Naive thymus-derived CD8-positive, alpha-beta T cell (primary cell): ENCODE measurements at regions not wholly inside any gene's neighbourhood (a gene's known extent, or its start where the extent isn't known, plus 50 kb on each side); places are given as distances from the start of the nearest gene placed in this dataset.

Source experiments
- ATAC-seq, 2 donors: fragments of 150-1000 bp; cut with Tn5 transposase in 1 of 2; sonication (Bioruptor Pico), chemical (Tn5 transposase) in 1 of 2; 1 replicate in 1 of 2; 2 replicates in 1 of 2; pipeline ENCODE4 v1.10.0; 2021; ENCODE audit warnings: mild to moderate bottlenecking in 2 of 2, moderate library complexity in 2 of 2
- POLR2A ChIA-PET: fragments of 350-600 bp; sonication (Branson Sonifier 250); formaldehyde crosslinking; loops from one replicate; lab custom pipeline; 2021; ENCODE audit warnings: antibody characterized with exemption; lab: Charles Lee
- DNase-seq, 10 donors: peaks; one replicate each; pipeline versions ENCODE4 v3.0.0 to v3.0.0-alpha.2; 2020 to 2022
- H3K27ac Mint-ChIP-seq, 10 donors: one replicate each; pipeline ENCODE4 v1.8.0; 2020 to 2022; ENCODE audit warnings: mild to moderate bottlenecking in 10 of 10, mixed read lengths in 10 of 10, moderate library complexity in 4 of 10, inconsistent platforms in 1 of 10
- H3K27me3 Mint-ChIP-seq, 5 donors: one replicate each; pipeline ENCODE4 v1.8.0; 2021 to 2022; ENCODE audit warnings: mixed read lengths in 5 of 5
- H3K36me3 Mint-ChIP-seq, 3 donors: one replicate each; pipeline ENCODE4 v1.8.0; 2020 to 2022; ENCODE audit warnings: mixed read lengths in 3 of 3, mild to moderate bottlenecking in 2 of 3, inconsistent platforms in 1 of 3
- H3K4me1 Mint-ChIP-seq, 4 donors: one replicate each; pipeline ENCODE4 v1.8.0; 2021 to 2022; ENCODE audit warnings: mixed read lengths in 4 of 4
- H3K4me3 Mint-ChIP-seq, 10 donors: one replicate each; pipeline ENCODE4 v1.8.0; 2020 to 2022; ENCODE audit warnings: mild to moderate bottlenecking in 10 of 10, mixed read lengths in 10 of 10, moderate library complexity in 6 of 10, inconsistent platforms in 1 of 10
- H3K9me3 Mint-ChIP-seq, 9 donors: one replicate each; pipeline ENCODE4 v1.8.0; 2020 to 2022; ENCODE audit warnings: mixed read lengths in 9 of 9, mild to moderate bottlenecking in 3 of 9, inconsistent platforms in 1 of 9, moderate library complexity in 1 of 9

GRCh38 chr7:17645500-17645899 lies 294.8 kb downstream of the SNX13 start:
- no peak for ATAC-seq
- DNase-seq, result no peak
- H3K27ac Mint-ChIP-seq, result no peak overlapping the region
- H3K36me3 Mint-ChIP-seq, result peaks cover 0 to 8% (median 0%) of the 10 kb centered on the region in 3 donors
- peaks cover 0 to 12% (median 0%) of the 10 kb centered on the region in 9 donors for H3K9me3 Mint-ChIP-seq
- peaks cover 4 to 13% (median 9%) of the 10 kb centered on the region in 5 donors for H3K27me3 Mint-ChIP-seq
- H3K4me3 Mint-ChIP-seq, result no peak overlapping the region
- no peaks in the 10 kb centered on the region for H3K4me1 Mint-ChIP-seq
- POLR2A ChIA-PET, result no interaction called here

GRCh38 chr7:17646253-17646956 lies 293.9 kb downstream of the SNX13 start:
- H3K4me3 Mint-ChIP-seq, result no peak overlapping the region
- H3K36me3 Mint-ChIP-seq, result peaks cover 0 to 8% (median 0%) of the 10 kb centered on the region in 3 donors
- ATAC-seq (no peak), DNase-seq (no peak)
- H3K27me3 Mint-ChIP-seq, result peaks cover 3 to 13% (median 7%) of the 10 kb centered on the region in 5 donors
- H3K9me3 Mint-ChIP-seq, result peaks cover 0 to 12% (median 0%) of the 10 kb centered on the region in 9 donors
- POLR2A ChIA-PET, result no interaction called here
- no peak overlapping the region for H3K27ac Mint-ChIP-seq
- no peaks in the 10 kb centered on the region for H3K4me1 Mint-ChIP-seq

GRCh38 chr7:17651341-17651740 lies 289.0 kb downstream of the SNX13 start:
- POLR2A ChIA-PET, result no interaction called here
- ATAC-seq, result no peak
- Mint-ChIP-seq H3K27ac (no peak overlapping the region), H3K36me3 (no peaks in the 10 kb centered on the region), H3K4me1 (no peaks in the 10 kb centered on the region), H3K27me3 (peaks cover 3 to 19% (median 10%) of the 10 kb centered on the region in 5 donors), H3K9me3 (peaks cover 0 to 3% (median 0%) of the 10 kb centered on the region in 9 donors), H3K4me3 (no peak overlapping the region)
- DNase-seq, result no peak

GRCh38 chr7:17651863-17652385 lies 288.4 kb downstream of the SNX13 start:
- DNase-seq, result no peak

GRCh38 chr7:17654940-17655339 lies 285.4 kb downstream of the SNX13 start:
- POLR2A ChIA-PET, result no interaction called here
- H3K27me3 Mint-ChIP-seq, result peaks cover 0 to 19% (median 4%) of the 10 kb centered on the region in 5 donors

More at GRCh38 chr7:17651863-17652385, 288.4 kb downstream of the SNX13 start:
- Mint-ChIP-seq H3K36me3 (no peaks in the 10 kb centered on the region), H3K27me3 (peaks cover 3 to 19% (median 8%) of the 10 kb centered on the region in 5 donors), H3K9me3 (peaks cover 0 to 3% (median 0%) of the 10 kb centered on the region in 9 donors), H3K27ac (no peak overlapping the region), H3K4me1 (no peaks in the 10 kb centered on the region), H3K4me3 (no peak overlapping the region)
- POLR2A ChIA-PET, result no interaction called here
- no peak for ATAC-seq

GRCh38 chr7:17659126-17659525 lies 281.2 kb downstream of the SNX13 start:
- ATAC-seq (no peak), DNase-seq (no peak)
- no peak overlapping the region for H3K27ac Mint-ChIP-seq
- POLR2A ChIA-PET, result no interaction called here
- peaks cover 0 to 15% (median 1%) of the 10 kb centered on the region in 5 donors for H3K27me3 Mint-ChIP-seq
- no peaks in the 10 kb centered on the region for H3K4me1 Mint-ChIP-seq
- no peaks in the 10 kb centered on the region for H3K36me3 Mint-ChIP-seq
- peaks cover 0 to 4% (median 0%) of the 10 kb centered on the region in 9 donors for H3K9me3 Mint-ChIP-seq
- H3K4me3 Mint-ChIP-seq, result no peak overlapping the region

More at GRCh38 chr7:17654940-17655339, 285.4 kb downstream of the SNX13 start:
- DNase-seq (no peak), ATAC-seq (no peak)
- no peaks in the 10 kb centered on the region for H3K4me1 Mint-ChIP-seq
- no peak overlapping the region for H3K4me3 Mint-ChIP-seq
- H3K9me3 Mint-ChIP-seq, result peaks cover 0 to 4% (median 0%) of the 10 kb centered on the region in 9 donors
- no peaks in the 10 kb centered on the region for H3K36me3 Mint-ChIP-seq
- H3K27ac Mint-ChIP-seq, result no peak overlapping the region

GRCh38 chr7:17660116-17660515 lies 280.2 kb downstream of the SNX13 start:
- POLR2A ChIA-PET, result no interaction called here
- ATAC-seq, result no peak
- Mint-ChIP-seq H3K9me3 (peaks cover 0 to 2% (median 0%) of the 10 kb centered on the region in 9 donors), H3K4me1 (no peaks in the 10 kb centered on the region), H3K4me3 (no peak overlapping the region), H3K27ac (no peak overlapping the region), H3K27me3 (peaks cover 0 to 6% (median 0%) of the 10 kb centered on the region in 5 donors), H3K36me3 (no peaks in the 10 kb centered on the region)
- DNase-seq, result no peak

- no peak for ATAC-seq
- POLR2A ChIA-PET, result no interaction called here
- H3K4me1 Mint-ChIP-seq, result no peaks in the 10 kb centered on the region
Observed at GRCh38 chr7:17661982-17662585, 278.2 kb downstream of the SNX13 start.

GRCh38 chr7:17663061-17663675 lies 277.1 kb downstream of the SNX13 start:
- peaks cover 0 to 2% (median 0%) of the 10 kb centered on the region in 9 donors for H3K9me3 Mint-ChIP-seq
- no peaks in the 10 kb centered on the region for H3K36me3 Mint-ChIP-seq
- ATAC-seq (no peak), DNase-seq (no peak)
- POLR2A ChIA-PET, result no interaction called here
- no peak overlapping the region for H3K4me3 Mint-ChIP-seq
- no peak overlapping the region for H3K27ac Mint-ChIP-seq
- peaks cover 0 to 9% (median 0%) of the 10 kb centered on the region in 5 donors for H3K27me3 Mint-ChIP-seq
- H3K4me1 Mint-ChIP-seq, result no peaks in the 10 kb centered on the region

More at GRCh38 chr7:17661982-17662585, 278.2 kb downstream of the SNX13 start:
- no peaks in the 10 kb centered on the region for H3K36me3 Mint-ChIP-seq
- peaks cover 0 to 9% (median 0%) of the 10 kb centered on the region in 5 donors for H3K27me3 Mint-ChIP-seq
- H3K4me3 Mint-ChIP-seq, result no peak overlapping the region
- peaks cover 0 to 2% (median 0%) of the 10 kb centered on the region in 9 donors for H3K9me3 Mint-ChIP-seq
- no peak for DNase-seq
- H3K27ac Mint-ChIP-seq, result no peak overlapping the region

GRCh38 chr7:17665029-17665428 lies 275.3 kb downstream of the SNX13 start:
- peaks cover 0 to 9% (median 0%) of the 10 kb centered on the region in 5 donors for H3K27me3 Mint-ChIP-seq
- no peaks in the 10 kb centered on the region for H3K4me1 Mint-ChIP-seq
- POLR2A ChIA-PET, result no interaction called here
- DNase-seq, result no peak
- no peak overlapping the region for H3K27ac Mint-ChIP-seq
- H3K4me3 Mint-ChIP-seq, result no peak overlapping the region
- H3K9me3 Mint-ChIP-seq, result no peaks in the 10 kb centered on the region
- H3K36me3 Mint-ChIP-seq, result no peaks in the 10 kb centered on the region
- no peak for ATAC-seq

- no peak overlapping the region for H3K27ac Mint-ChIP-seq
- POLR2A ChIA-PET, result no interaction called here
Observed at GRCh38 chr7:17668122-17668521, 272.2 kb downstream of the SNX13 start.

GRCh38 chr7:17669204-17669603 lies 271.1 kb downstream of the SNX13 start:
- Mint-ChIP-seq H3K36me3 (no peaks in the 10 kb centered on the region), H3K4me1 (no peaks in the 10 kb centered on the region), H3K27me3 (peaks cover 0 to 9% (median under 1%) of the 10 kb centered on the region in 5 donors), H3K4me3 (no peak overlapping the region), H3K27ac (no peak overlapping the region), H3K9me3 (no peaks in the 10 kb centered on the region)
- POLR2A ChIA-PET, result no interaction called here
- ATAC-seq (no peak), DNase-seq (no peak)

More at GRCh38 chr7:17668122-17668521, 272.2 kb downstream of the SNX13 start:
- Mint-ChIP-seq H3K9me3 (no peaks in the 10 kb centered on the region), H3K4me1 (no peaks in the 10 kb centered on the region), H3K27me3 (peaks cover 0 to 9% (median 0%) of the 10 kb centered on the region in 5 donors), H3K36me3 (no peaks in the 10 kb centered on the region), H3K4me3 (no peak overlapping the region)
- ATAC-seq (no peak), DNase-seq (no peak)

GRCh38 chr7:17671956-17672355 lies 268.3 kb downstream of the SNX13 start:
- Mint-ChIP-seq H3K27ac (no peak overlapping the region), H3K36me3 (no peaks in the 10 kb centered on the region)

More at GRCh38 chr7:17671956-17672355, 268.3 kb downstream of the SNX13 start:
- Mint-ChIP-seq H3K9me3 (no peaks in the 10 kb centered on the region), H3K4me3 (no peak overlapping the region), H3K4me1 (no peaks in the 10 kb centered on the region), H3K27me3 (peaks cover 0 to 4% (median 0%) of the 10 kb centered on the region in 5 donors)
- ATAC-seq (no peak), DNase-seq (no peak)
- POLR2A ChIA-PET, result no interaction called here
